Fibroblast of mammary gland (primary cell): ENCODE measurements at regions not wholly inside any gene's neighbourhood (a gene's known extent, or its start where the extent isn't known, plus 50 kb on each side); places are given as distances from the start of the nearest gene placed in this dataset.

Experiments
- DNase-seq: peaks from one replicate; pipeline ENCODE4 v3.0.0-alpha.2; 2010; ENCODE audit warnings: low read depth
- H3K4me3 ChIP-seq: 2 replicates; pipeline ENCODE4 v1.5.1; 2011; ENCODE audit warnings: low read depth, mild to moderate bottlenecking, low read length, moderate library complexity; ENCODE audit not compliant: control insufficient read depth
- TF ChIP-seq, protein P1 (sequence below): conservative IDR thresholded peaks from 2 replicates; pipeline ENCODE4 v1.5.1; 2011; ENCODE audit warnings: low read depth, low read length, inconsistent platforms; ENCODE audit not compliant: control insufficient read depth, insufficient read depth

DNA sequence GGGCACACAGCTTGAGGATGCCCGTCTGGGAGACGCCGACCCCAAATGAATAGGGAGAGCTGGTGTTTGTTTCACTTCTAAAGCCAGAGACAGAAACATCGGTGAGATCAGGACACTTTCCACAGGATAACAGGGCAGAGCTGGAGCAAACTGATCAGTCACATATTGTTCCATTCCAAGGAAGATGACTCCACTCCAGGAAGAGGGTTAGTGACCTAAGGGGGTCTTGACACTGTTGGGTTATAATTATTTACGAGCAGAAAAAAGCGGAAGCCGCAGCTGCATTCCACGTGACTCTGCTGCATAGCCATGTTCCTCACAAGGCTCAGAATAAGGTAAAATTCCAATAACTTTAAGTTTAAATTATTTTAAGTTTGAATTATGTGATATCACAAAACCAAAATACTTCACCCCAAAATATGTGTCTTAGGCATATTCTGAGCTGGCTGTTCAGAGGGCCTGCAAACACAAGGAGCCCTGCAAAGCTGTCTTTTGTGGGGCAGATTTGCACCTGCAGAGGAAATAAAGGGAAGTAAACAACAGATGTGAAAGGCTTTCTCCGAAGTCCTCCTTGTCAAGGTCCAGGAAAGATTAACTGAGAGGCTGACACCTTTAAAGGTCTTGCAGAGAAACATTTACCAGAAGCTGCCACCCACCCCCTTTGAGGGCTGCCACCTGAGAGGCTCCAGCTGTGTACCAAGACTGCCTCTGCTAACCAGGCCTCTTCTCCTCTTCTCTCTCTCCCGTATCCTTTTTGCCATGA, 819.2 kb downstream of the UQCRFS1 start:
- TF ChIP-seq, protein P1, sequence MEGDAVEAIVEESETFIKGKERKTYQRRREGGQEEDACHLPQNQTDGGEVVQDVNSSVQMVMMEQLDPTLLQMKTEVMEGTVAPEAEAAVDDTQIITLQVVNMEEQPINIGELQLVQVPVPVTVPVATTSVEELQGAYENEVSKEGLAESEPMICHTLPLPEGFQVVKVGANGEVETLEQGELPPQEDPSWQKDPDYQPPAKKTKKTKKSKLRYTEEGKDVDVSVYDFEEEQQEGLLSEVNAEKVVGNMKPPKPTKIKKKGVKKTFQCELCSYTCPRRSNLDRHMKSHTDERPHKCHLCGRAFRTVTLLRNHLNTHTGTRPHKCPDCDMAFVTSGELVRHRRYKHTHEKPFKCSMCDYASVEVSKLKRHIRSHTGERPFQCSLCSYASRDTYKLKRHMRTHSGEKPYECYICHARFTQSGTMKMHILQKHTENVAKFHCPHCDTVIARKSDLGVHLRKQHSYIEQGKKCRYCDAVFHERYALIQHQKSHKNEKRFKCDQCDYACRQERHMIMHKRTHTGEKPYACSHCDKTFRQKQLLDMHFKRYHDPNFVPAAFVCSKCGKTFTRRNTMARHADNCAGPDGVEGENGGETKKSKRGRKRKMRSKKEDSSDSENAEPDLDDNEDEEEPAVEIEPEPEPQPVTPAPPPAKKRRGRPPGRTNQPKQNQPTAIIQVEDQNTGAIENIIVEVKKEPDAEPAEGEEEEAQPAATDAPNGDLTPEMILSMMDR, result no peak
- no peak overlapping the region for H3K4me3 ChIP-seq
- peak; percentile 6 for DNase-seq

DNA sequence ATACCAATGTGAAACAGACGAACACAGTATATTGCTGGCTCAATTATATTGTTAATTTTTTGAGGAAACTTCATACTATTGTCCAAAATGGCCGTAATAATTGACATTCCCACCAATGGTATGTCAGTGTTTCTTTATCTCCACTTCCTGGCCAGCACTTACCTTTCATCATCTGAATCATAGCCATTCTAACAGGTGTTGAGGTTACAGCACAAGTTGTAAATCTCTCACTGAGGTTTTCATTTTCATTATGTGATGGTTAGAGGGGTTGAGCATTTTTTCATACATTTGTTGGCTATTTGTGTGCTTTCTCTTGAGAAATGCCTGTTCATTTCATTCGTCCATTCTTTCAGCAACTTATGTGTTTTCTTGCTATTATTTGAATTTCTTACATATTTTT, 824.0 kb downstream of the UQCRFS1 start:
- no peak for DNase-seq
- TF ChIP-seq, protein P1, result no peak
- H3K4me3 ChIP-seq, result no peak overlapping the region

DNA sequence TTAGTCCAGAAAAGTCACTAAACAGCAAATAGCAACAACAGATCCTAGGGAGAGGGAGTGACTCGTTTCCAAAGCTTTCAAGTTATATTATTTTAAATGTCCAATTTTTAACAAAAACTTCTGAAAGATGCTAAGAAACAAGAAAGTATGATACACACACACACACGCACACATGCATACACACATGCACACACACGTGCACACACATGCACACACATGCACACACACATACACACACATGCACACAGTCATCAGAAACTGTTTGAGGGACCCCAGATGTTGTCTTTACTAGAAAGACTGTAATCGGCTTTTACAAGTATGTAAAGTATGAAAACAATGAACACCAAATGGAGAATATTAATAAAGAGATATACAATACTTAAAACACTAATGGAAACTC, 825.4 kb downstream of the UQCRFS1 start:
- no peak for DNase-seq
- TF ChIP-seq, protein P1, result no peak

DNA sequence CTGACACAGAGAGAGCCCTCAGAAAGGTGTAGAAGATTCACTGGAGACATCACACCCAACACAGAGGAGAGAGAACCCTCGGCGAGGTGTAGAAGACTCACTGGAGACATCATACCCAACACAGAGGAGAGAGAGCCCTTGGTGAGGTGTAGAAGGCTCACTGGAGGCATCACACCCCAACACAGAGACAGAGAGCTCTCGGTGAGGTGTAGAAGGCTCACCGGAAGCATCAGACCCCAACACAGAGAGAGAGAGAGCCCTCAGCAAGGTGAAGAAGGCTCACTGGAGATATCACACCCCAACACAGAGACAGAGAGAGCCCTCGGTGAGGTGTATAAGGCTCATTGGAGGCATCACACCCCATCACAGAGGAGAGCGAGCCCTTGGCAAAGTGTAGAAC, 826.5 kb downstream of the UQCRFS1 start:
- H3K4me3 ChIP-seq, result no peak overlapping the region
- TF ChIP-seq, protein P1, result no peak
- DNase-seq, result no peak

More for the DNA sequence above, 825.4 kb downstream of the UQCRFS1 start:
- no peak overlapping the region for H3K4me3 ChIP-seq

DNA sequence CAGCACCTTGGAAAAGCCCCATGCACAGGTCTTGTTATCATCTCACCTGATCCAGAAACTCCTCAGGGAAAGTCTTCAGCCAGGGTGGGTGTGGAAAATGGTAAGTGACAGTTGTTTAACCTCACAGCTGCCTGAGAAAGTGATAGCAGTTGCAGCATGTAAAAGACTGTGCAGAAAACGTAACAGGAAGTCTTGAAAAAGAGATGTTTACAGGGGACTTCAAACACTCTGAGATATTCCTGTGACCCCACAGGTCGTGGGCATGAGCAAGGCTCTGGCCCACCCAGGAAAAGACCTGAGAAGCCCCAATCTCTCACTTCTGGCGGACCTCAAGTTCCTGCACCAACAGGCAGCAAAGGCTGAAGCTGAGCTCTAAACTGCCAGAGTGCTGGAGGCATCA, 826.9 kb downstream of the UQCRFS1 start:
- H3K4me3 ChIP-seq, result no peak overlapping the region
- TF ChIP-seq, protein P1, result no peak
- DNase-seq, result no peak

DNA sequence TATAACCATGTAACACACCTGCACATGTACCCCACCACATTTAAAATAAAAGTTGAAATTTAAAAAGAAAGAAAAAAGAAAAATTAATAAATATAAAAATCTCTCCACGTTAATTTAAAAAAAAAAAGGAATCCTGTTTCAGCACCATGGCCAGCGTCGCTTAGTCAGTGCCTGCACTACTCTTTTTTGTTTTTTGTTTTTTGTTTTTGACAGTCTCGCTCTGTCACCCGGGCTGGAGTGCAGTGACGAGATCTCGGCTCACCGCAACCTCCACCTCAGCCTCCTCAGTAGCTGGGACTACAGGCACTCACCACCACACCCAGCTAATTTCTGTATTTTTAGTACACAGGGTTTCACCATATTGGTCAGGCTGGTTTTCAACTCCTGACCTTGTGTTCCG, 835.9 kb downstream of the UQCRFS1 start:
- TF ChIP-seq, protein P1, result no peak
- H3K4me3 ChIP-seq, result no peak overlapping the region
- DNase-seq, result peak; percentile 4

DNA sequence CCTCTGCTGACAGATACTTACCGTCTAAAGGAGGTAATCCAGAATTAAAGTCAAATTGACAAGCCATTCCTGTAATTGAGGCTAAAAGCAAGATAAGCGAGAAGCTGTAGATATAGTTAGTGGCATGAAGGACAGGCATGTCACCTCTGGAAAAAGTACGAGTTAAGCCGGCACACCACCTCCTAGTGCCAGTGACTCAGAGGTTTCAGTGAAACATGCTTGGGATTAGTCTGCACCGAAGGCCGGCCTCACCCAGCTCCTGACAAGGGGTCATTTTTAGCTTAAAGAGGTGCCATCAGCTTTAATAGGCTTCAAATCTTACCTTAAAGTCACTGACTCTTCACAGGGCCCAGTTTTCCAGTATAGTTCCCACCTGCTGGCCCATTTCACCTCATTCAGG, 838.0 kb downstream of the UQCRFS1 start:
- TF ChIP-seq, protein P1, result no peak

More for the DNA sequence above, 838.0 kb downstream of the UQCRFS1 start:
- no peak for DNase-seq
- no peak overlapping the region for H3K4me3 ChIP-seq
